GM19043 (cell line): ENCODE measurements at regions not wholly inside any gene's neighbourhood (a gene's known extent, or its start where the extent isn't known, plus 50 kb on each side); places are given as distances from the start of the nearest gene placed in this dataset.
A peak's percentile ranks its signal among the peaks of the same experiment; 100 is the strongest.

Source experiments
- ATAC-seq: cut with Tn5 transposase; IDR thresholded peaks from one replicate; pipeline ENCODE4 v1.9.1; 2021; ENCODE audit warnings: low read depth; ENCODE audit not compliant: unreplicated experiment

- ATAC-seq, result no peak
Measured at GRCh38 chr3:31240466-31240865, 292.3 kb upstream of the STT3B start.

- ATAC-seq, result no peak
Measured at GRCh38 chr3:31240874-31241273, 291.9 kb upstream of the STT3B start.

GRCh38 chr3:31241533-31241932 lies 291.2 kb upstream of the STT3B start:
- no peak for ATAC-seq

GRCh38 chr3:31242026-31242960 lies 290.4 kb upstream of the STT3B start:
- peak; percentile 46 for ATAC-seq

GRCh38 chr3:31244929-31245817 lies 287.6 kb upstream of the STT3B start:
- no peak for ATAC-seq

- ATAC-seq, result no peak
Measured at GRCh38 chr3:31246293-31247062, 286.2 kb upstream of the STT3B start.

- no peak for ATAC-seq
Measured at GRCh38 chr3:31247063-31247447, 285.7 kb upstream of the STT3B start.

GRCh38 chr3:31247850-31248562 lies 284.7 kb upstream of the STT3B start:
- peak; percentile 40 for ATAC-seq

GRCh38 chr3:31248563-31248992 lies 284.1 kb upstream of the STT3B start:
- ATAC-seq, result peak; percentile 6

GRCh38 chr3:31249545-31249944 lies 283.2 kb upstream of the STT3B start:
- ATAC-seq, result no peak

GRCh38 chr3:31250116-31250777 lies 282.5 kb upstream of the STT3B start:
- no peak for ATAC-seq

GRCh38 chr3:31251083-31251482 lies 281.6 kb upstream of the STT3B start:
- no peak for ATAC-seq

- no peak for ATAC-seq
Measured at GRCh38 chr3:31252216-31253185, 280.2 kb upstream of the STT3B start.

- no peak for ATAC-seq
Measured at GRCh38 chr3:31253782-31254181, 278.9 kb upstream of the STT3B start.

GRCh38 chr3:31254483-31254882 lies 278.2 kb upstream of the STT3B start:
- no peak for ATAC-seq

GRCh38 chr3:31255007-31255581 lies 277.6 kb upstream of the STT3B start:
- no peak for ATAC-seq

- no peak for ATAC-seq
Measured at GRCh38 chr3:31262201-31262600, 270.5 kb upstream of the STT3B start.

GRCh38 chr3:31263897-31264296 lies 268.8 kb upstream of the STT3B start:
- no peak for ATAC-seq
